ENCODE measurements at regions not wholly inside any gene's neighbourhood (a gene's known extent, or its start where the extent isn't known, plus 50 kb on each side); places are given as distances from the start of the nearest gene placed in this dataset.

DNA sequence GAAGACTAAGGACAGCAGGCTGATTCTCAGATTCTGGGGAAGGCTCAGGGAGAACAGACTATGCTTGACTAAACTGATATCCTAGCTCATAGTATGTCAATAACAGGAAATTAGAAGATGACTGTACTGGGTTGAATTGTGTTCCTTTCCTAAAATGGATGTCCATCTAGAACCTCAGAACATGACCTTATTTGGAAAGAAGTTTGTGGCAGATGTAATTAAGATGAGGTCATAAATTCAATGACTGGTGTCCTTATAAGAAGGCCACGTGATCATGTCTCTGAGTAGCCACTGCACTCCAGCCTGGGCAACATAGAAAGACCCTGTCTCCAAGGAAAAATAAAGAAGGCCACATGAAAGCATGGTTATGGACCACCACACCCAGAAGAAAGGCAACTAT is 113.9 kb upstream of the STMND1 start:
- TF ChIP-seq, protein P1, sequence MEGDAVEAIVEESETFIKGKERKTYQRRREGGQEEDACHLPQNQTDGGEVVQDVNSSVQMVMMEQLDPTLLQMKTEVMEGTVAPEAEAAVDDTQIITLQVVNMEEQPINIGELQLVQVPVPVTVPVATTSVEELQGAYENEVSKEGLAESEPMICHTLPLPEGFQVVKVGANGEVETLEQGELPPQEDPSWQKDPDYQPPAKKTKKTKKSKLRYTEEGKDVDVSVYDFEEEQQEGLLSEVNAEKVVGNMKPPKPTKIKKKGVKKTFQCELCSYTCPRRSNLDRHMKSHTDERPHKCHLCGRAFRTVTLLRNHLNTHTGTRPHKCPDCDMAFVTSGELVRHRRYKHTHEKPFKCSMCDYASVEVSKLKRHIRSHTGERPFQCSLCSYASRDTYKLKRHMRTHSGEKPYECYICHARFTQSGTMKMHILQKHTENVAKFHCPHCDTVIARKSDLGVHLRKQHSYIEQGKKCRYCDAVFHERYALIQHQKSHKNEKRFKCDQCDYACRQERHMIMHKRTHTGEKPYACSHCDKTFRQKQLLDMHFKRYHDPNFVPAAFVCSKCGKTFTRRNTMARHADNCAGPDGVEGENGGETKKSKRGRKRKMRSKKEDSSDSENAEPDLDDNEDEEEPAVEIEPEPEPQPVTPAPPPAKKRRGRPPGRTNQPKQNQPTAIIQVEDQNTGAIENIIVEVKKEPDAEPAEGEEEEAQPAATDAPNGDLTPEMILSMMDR (IDR thresholded peaks at IDR 0.05), result no peak
- TF ChIP-seq EHMT2 (IDR thresholded peaks at IDR 0.05; ENCODE audit: low read depth), result no peak
- TF ChIP-seq, protein P2, sequence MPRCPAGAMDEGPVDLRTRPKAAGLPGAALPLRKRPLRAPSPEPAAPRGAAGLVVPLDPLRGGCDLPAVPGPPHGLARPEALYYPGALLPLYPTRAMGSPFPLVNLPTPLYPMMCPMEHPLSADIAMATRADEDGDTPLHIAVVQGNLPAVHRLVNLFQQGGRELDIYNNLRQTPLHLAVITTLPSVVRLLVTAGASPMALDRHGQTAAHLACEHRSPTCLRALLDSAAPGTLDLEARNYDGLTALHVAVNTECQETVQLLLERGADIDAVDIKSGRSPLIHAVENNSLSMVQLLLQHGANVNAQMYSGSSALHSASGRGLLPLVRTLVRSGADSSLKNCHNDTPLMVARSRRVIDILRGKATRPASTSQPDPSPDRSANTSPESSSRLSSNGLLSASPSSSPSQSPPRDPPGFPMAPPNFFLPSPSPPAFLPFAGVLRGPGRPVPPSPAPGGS (IDR thresholded peaks at IDR 0.05), result no peak
- no peak for TF ChIP-seq RNF2 (IDR thresholded peaks at IDR 0.05; ENCODE audit: borderline replicate concordance, low read depth)
- no peak for TF ChIP-seq ZSCAN20 (CRISPR knock-in tag; IDR thresholded peaks at IDR 0.05)
- TF ChIP-seq, protein P3, sequence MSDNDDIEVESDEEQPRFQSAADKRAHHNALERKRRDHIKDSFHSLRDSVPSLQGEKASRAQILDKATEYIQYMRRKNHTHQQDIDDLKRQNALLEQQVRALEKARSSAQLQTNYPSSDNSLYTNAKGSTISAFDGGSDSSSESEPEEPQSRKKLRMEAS (IDR thresholded peaks at IDR 0.05), result no peak
- no peak for TF ChIP-seq JUN (IDR thresholded peaks at IDR 0.05)
- no peak for TF ChIP-seq RFX5 (IDR thresholded peaks at IDR 0.05)
- TF ChIP-seq POLR2A (IDR thresholded peaks at IDR 0.05; ENCODE audit: low read length), result no peak
- TF ChIP-seq NFE2L2 (conservative IDR thresholded peaks at IDR 0.05; ENCODE audit: low read length), result no peak
- TF ChIP-seq RAD21 (conservative IDR thresholded peaks at IDR 0.05 in 1 of 2, IDR thresholded peaks at IDR 0.05 in 1 of 2), result no peak
- no peak for TF ChIP-seq BHLHE40 (IDR thresholded peaks at IDR 0.05; ENCODE audit: low read depth, low read length)
